Left cardiac atrium (tissue), 4 donors: ENCODE measurements at regions not wholly inside any gene's neighbourhood (a gene's known extent, or its start where the extent isn't known, plus 50 kb on each side); places are given as distances from the start of the nearest gene placed in this dataset.
A peak's percentile ranks its signal among the peaks of the same experiment; 100 is the strongest.
"Not testable (repeated sequence)": the region's sequence is repeated elsewhere in the genome, so short reads cannot be mapped to it uniquely, and the experiment has no call there.

Experiments
- ATAC-seq, 2 donors: fragments of 200-7000 bp; cut with Tn5 transposase; one replicate each; pipeline ENCODE4 v1.9.1; 2020; ENCODE audit warnings: mild to moderate bottlenecking in 2 of 2, moderate library complexity in 2 of 2
- DNase-seq: peaks from one replicate; pipeline ENCODE4 v3.0.0-alpha.2; 2020
- intact Hi-C, 2 donors: fragments of 100-400 bp; cut with DNase I; formaldehyde crosslinking; loops; one replicate each; pipeline versions ENCODE4 v1.14.1 to v1.15.1; 2022 to 2023
- donor health status: DM: no; HTN: yes; CAD: no.
- donor health status: DM: no; HTN: yes; CAD: no; lungs with severe emphysema.
- donor health status: DM: yes; HTN: yes; CAD: no.
- donor health status: Dilated cardiomyopathy.

- ATAC-seq (no peak), DNase-seq (no peak)
- intact Hi-C loops, result loop anchor here in 1 of 2 donors (5.0 kb wide), 1 partner anchor 36 kb away; no protein-coding TSS in a partner anchor
Measured at GRCh38 chr7:12456506-12456905, 52.8 kb upstream of the VWDE start.

DNA sequence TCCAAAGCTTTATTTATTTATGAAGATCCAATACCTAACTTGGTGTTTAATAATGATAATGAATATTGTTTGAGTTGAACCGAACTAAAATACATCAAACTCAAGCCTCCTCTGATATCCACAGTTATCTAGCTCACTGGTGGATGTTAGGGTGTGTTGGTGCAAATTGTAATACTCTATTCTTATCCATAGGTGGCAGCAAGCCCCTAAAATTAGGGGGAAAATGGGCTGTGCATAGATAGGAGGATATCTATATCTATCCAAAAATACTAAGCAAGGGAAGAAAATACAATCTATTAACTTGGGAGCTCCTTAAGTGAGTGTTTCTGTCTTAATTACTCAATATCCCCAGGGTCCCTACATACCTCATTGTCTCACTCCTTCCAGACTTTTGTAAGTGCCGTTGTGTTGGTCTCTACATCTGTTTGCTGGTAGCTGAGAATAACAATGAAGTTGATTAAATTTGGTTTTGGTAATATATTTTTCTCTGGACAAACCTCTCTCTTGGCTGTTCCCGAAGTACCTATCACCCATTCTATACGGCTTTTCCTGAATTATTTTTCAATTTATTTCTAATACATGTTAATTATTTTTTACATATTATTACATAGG, 55.0 kb upstream of the VWDE start:
- no peak for DNase-seq
- ATAC-seq, result peak; percentile 65 to 73
- intact Hi-C loops, result loop anchor here in 1 of 2 donors (5.0 kb wide), 1 partner anchor 34 kb away; no protein-coding TSS in a partner anchor

GRCh38 chr7:12467837-12468236, 64.2 kb upstream of the VWDE start:
- ATAC-seq, result no peak
- intact Hi-C loops, result no loop called here
- DNase-seq, result no peak

DNA sequence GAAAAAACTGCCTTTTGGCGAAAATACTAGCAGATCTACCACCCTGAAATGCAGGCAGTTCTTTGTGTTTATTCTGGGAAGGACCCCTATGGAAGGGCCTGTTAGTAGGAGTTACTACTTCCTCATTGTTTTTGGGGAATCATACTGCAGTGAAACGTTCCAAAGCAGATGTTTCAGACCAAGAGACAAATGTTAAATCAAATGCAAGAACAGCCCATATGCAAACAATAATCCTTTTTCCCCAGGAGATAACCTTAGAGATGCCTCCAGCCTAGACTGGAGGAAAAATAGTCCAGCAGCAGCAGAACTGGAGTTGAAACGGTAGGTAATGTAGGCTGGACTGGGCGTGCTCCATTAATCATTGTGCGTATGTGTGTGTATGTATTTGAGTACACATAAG, 65.9 kb upstream of the VWDE start:
- no peak for ATAC-seq
- intact Hi-C loops, result no loop called here
- no peak for DNase-seq

- intact Hi-C loops, result no loop called here
- no peak for DNase-seq
- no peak for ATAC-seq
Measured at GRCh38 chr7:12470930-12471329, 67.3 kb upstream of the VWDE start.

DNA sequence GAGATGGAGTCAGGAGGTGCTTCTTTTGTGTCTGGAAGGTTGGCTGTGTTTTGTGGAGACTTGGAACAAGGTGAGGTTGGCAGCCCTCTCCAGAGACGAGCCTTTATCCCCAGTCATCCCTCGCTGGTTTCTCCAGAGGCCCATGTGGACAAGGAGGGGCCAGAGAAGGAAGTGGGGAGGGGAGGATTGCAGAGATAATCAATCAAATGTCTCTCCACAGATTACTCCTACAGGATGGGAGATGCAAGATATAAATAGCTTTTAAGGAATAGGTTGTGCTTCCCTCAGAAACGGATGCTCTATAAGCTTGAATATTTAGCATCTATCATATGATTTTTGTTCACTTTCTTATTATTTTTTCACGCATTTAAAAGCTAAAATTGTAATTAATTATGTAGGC, 70.4 kb upstream of the VWDE start:
- intact Hi-C loops, result no loop called here
- DNase-seq, result no peak
- ATAC-seq, result no peak

DNA sequence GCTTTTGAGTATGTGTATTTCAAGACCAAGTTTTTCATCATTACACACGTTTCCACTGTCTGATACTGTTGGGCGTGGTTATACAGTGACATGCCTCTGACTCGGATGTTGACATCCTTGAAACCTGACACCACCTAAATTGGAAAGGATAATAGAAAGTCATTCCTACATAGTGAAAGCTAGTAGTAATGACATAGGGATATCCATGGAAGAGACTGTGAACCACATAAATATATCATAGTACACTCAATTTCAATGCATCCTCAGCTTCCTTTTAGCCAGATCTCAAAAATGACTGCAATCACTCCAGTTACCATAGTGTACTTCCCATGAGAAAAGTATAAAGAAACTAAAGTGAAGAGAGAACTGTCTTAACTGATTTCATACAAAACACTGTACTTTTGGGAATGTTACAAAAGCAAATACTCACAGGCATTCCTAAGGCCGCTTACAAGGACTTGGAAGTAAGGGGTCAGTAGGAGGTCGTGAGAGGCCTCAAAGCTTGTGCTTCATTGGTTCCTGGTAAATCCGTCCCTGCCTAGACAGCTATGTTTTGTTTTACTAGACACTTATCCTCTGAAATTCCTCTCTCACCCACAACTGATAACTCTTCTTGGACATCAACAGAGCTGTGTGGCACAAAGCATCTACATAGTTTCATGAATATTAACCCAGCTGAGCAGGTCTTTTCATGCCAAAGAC, 71.8 kb upstream of the VWDE start:
- DNase-seq (no peak), ATAC-seq (peak; percentile 86 to 94)
- intact Hi-C loops, result no loop called here

- no peak for ATAC-seq
- intact Hi-C loops, result no loop called here
- no peak for DNase-seq
Measured at GRCh38 chr7:12477620-12478019, 74.0 kb upstream of the VWDE start.

DNA sequence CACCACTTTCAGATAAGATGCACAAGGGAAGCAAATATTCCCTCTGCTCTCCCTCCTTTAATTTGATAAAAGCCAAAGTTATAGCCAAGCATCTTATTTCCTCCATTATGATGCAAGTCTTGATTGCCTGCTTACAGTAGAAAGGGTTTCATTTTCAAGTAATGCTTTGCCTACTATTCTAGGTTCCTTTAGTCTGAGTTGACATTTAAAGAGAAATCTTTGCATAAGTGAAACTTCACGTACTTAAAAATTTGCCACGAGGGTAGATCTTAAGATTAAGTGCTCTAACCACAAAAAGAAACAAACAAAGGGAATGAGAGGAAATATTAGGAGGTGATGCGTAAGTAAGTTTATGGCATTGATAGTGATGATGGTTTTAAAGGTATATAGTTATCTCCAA, 78.1 kb upstream of the VWDE start:
- ATAC-seq (no peak), DNase-seq (no peak)
- intact Hi-C loops, result no loop called here

DNA sequence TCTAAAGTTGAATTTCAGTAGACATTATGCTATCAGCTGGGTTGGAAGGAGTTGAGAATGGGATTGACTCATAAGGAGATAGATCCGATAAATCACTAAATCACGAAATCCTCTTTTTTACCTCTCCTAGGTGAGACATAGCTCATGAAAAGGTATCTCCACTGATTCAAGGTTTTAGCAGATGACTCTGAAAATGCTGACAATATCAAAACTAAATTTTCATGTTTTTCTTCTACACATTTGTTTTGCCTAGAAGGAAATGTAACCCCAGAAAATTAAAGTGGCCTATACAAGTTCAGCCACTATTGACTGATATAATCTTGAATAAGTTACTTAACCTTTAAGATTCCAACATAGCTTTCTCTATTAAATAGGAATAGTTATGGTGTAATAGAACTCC, 82.2 kb upstream of the VWDE start:
- no peak for ATAC-seq
- intact Hi-C loops, result no loop called here
- no peak for DNase-seq

DNA sequence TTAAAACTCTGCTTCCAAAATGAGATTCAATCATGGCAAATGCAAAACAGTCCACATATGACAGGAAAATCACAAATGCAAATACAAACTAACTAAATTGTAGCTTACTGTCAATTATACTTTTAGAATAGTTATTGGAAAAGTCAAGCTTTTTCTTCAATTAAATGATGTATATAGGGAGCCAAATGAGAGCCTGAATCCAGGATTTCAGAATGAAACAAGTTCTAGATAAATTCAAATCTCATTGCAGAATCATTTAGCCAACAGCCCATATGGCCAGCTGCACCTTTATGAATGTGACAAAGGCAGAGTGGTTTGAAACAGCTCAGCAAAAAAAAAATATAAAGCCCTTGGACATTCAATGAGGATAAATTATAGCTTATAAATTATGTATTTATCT, 82.2 kb upstream of the SCIN start:
- ATAC-seq (no peak), DNase-seq (no peak)
- intact Hi-C loops, result no loop called here

- intact Hi-C loops, result loop anchor here (2.0 to 10.0 kb wide), 5 partner anchors 33 to 1063 kb away; partner anchors contain the start of gene THSD7A (in 1 of the 2)
- DNase-seq, result no peak
- no peak for ATAC-seq
Measured at GRCh38 chr7:12490107-12490688, 80.3 kb upstream of the SCIN start.

- DNase-seq (no peak), ATAC-seq (no peak)
- intact Hi-C loops, result loop anchor here (2.0 to 10.0 kb wide), 5 partner anchors 34 to 1064 kb away; partner anchors contain the start of gene THSD7A (in 1 of the 2)
Measured at GRCh38 chr7:12490940-12491339, 79.6 kb upstream of the SCIN start.

DNA sequence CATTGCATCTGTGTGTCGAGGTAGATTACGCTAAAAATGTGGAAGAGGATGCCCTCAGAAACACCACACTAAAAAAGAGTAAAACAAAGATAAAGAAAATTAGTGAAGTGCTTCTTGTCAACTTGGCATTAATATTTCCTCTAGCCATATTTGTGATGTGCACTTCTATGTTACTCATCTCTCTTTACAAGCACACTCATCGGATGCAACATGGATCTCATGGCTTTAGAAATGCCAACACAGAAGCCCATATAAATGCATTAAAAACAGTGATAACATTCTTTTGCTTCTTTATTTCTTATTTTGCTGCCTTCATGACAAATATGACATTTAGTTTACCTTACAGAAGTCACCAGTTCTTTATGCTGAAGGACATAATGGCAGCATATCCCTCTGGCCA, 79.0 kb upstream of the SCIN start:
- intact Hi-C loops, result loop anchor here (2.0 to 10.0 kb wide), 5 partner anchors 34 to 1064 kb away; partner anchors contain the start of gene THSD7A (in 1 of the 2)
- no peak for ATAC-seq
- no peak for DNase-seq

GRCh38 chr7:12493407-12493806, 77.1 kb upstream of the SCIN start:
- ATAC-seq, result no peak
- no peak for DNase-seq
- intact Hi-C loops, result loop anchor here (5.0 to 10.0 kb wide), 4 partner anchors 36 to 1066 kb away; partner anchors contain the start of gene THSD7A (in 1 of the 2)

GRCh38 chr7:12493863-12494686, 76.4 kb upstream of the SCIN start:
- intact Hi-C loops, result loop anchor here (5.0 to 10.0 kb wide), 4 partner anchors 37 to 1067 kb away; partner anchors contain the start of gene THSD7A (in 1 of the 2)
- ATAC-seq (no peak), DNase-seq (no peak)

GRCh38 chr7:12494687-12495024, 75.9 kb upstream of the SCIN start:
- no peak for DNase-seq
- intact Hi-C loops, result loop anchor here (5.0 to 10.0 kb wide), 4 partner anchors 37 to 1067 kb away; partner anchors contain the start of gene THSD7A (in 1 of the 2)
- ATAC-seq, result no peak

DNA sequence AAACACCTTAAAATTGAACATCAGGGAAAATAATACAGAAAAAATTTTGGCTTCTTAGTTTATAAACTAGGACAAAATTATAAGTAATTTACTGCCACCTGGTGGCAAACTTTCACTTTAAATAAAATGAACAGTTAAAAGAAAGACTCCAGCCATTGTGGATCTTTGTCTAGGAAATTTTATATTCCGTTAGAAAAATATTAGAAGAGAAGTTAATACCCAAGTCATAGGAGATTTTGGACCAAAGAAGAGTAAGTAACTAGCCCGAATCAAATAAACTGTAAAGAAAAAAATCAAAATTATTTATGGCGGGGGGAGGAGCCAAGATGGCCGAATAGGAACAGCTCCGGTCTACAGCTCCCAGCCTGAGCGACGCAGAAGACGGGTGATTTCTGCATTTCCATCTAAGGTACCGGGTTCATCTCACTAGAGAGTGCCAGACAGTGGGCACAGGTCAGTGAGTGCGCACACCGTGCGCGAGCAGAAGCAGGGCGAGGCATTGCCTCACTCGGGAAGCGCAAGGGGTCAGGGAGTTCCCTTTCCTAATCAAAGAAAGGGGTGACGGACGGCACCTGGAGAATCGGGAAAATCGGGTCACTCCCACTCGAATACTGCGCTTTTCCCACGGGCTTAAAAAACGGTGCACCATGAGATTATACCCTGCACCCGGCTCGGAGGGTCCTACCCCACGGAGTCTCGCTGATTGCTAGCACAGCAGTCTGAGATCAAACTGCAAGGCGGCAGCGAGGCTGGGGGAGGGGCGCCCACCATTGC, 73.4 kb upstream of the SCIN start:
- not testable (repeated sequence) for ATAC-seq, DNase-seq
- intact Hi-C loops, result loop anchor here in 1 of 2 donors (10.0 kb wide), 1 partner anchor 662 kb away; the partner anchor contains the start of gene THSD7A

- no peak for ATAC-seq
- intact Hi-C loops, result no loop called here
Measured at GRCh38 chr7:12504149-12504548, 66.4 kb upstream of the SCIN start.

More at GRCh38 chr7:12504149-12504548, 66.4 kb upstream of the SCIN start:
- no peak for DNase-seq
